ENCODE measurements at regions not wholly inside any gene's neighbourhood (a gene's known extent, or its start where the extent isn't known, plus 50 kb on each side); places are given as distances from the start of the nearest gene placed in this dataset.

DNA sequence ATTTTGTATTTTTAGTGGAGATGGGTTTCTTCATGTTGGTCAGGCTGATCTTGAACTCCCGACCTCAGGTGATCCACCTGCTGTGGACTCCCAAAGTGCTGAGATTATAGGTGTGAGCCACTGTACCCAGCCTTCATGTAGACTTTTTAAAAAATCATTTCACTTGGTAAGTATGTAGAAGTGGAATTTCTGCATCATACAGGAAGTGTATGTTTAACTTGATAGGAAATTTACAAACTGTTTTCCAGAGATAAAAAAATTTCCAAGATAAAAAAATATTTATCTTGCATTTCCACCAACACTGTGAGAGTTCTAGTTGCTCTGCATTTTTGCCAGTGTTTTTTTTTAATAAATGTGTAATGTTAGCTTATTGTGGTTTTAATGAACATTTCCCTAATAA is 155.8 kb downstream of the ZNF608 start:
- H2BK5ac ChIP-seq (ENCODE audit: low read length): no peak overlapping the region
- H4K8ac ChIP-seq (ENCODE audit: low read depth, low read length): no peak overlapping the region
- H3K56ac ChIP-seq (ENCODE audit: low read length): no peak overlapping the region
- H3K36me3 ChIP-seq (ENCODE audit: control insufficient read depth, insufficient read depth, low read length): no peaks in the 10 kb centered on the region
- no peak overlapping the region for H2BK15ac ChIP-seq (replicated peaks; ENCODE audit: low read depth)
- no peak overlapping the region for H3K18ac ChIP-seq (ENCODE audit: low read length)
- H3K9ac ChIP-seq (ENCODE audit: low read length): no peak overlapping the region
- WGBS (ENCODE audit: extremely low coverage, insufficient coverage, low lambda C conversion rate): no CpG with 5 or more reads among the region's 1 CpG
- no peaks in the 10 kb centered on the region for H3K27me3 ChIP-seq (ENCODE audit: insufficient read depth, low read length, poor library complexity)
- H3K4me1 ChIP-seq (ENCODE audit: control insufficient read depth, low read depth, low read length): no peaks in the 10 kb centered on the region
- no peak overlapping the region for H3K27ac ChIP-seq (ENCODE audit: low read depth, low read length)
- no peak overlapping the region for H2AK5ac ChIP-seq (ENCODE audit: low read length)
- DNase-seq: no peak
- no peaks in the 10 kb centered on the region for H3K79me1 ChIP-seq (ENCODE audit: low read length)
- H3K4me3 ChIP-seq (ENCODE audit: low read length): no peak overlapping the region
- no peak overlapping the region for H2BK120ac ChIP-seq (ENCODE audit: low read depth, low read length)
- no peak overlapping the region for H3K23ac ChIP-seq (ENCODE audit: low read length)
- no peak overlapping the region for H3K4me2 ChIP-seq (ENCODE audit: low read length)
- H3K79me2 ChIP-seq (ENCODE audit: control insufficient read depth, insufficient read depth, low read length): no peaks in the 10 kb centered on the region
- H3K4ac ChIP-seq (ENCODE audit: low read depth, low read length): no peak overlapping the region
- H4K5ac ChIP-seq (ENCODE audit: low read length): no peak overlapping the region

DNA sequence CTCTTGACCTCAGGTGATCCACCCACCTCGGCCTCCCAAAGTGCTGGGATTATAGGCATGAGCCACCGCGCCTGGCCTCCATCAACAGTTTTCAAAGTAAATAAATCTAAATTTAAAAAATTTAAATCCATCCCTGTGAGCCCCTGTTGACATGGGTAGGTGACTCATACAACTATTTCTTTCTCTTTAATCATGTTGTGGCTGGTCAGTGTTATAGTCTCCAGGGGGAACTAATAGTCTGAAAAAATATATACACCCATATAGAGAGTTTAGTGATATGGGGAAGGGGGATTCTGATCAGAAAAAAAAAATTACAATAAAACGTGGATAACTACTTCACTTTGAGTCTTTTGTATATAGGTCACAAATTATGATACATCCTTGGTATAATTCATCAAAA is 159.2 kb downstream of the ZNF608 start:
- no peak for DNase-seq
- H2BK15ac ChIP-seq (replicated peaks; ENCODE audit: low read depth): no peak overlapping the region
- no peak overlapping the region for H3K4me3 ChIP-seq (ENCODE audit: low read length)
- no peaks in the 10 kb centered on the region for H3K36me3 ChIP-seq (ENCODE audit: control insufficient read depth, insufficient read depth, low read length)
- H4K5ac ChIP-seq (ENCODE audit: low read length): no peak overlapping the region
- no peak overlapping the region for H3K18ac ChIP-seq (ENCODE audit: low read length)
- no peak overlapping the region for H3K4ac ChIP-seq (ENCODE audit: low read depth, low read length)
- no peaks in the 10 kb centered on the region for H3K79me2 ChIP-seq (ENCODE audit: control insufficient read depth, insufficient read depth, low read length)
- no peak overlapping the region for H3K4me2 ChIP-seq (ENCODE audit: low read length)
- no peaks in the 10 kb centered on the region for H3K79me1 ChIP-seq (ENCODE audit: low read length)
- no peak overlapping the region for H2AK5ac ChIP-seq (ENCODE audit: low read length)
- peaks cover 6% of the 10 kb centered on the region for H3K4me1 ChIP-seq (ENCODE audit: control insufficient read depth, low read depth, low read length)
- no peak overlapping the region for H4K8ac ChIP-seq (ENCODE audit: low read depth, low read length)
- H3K27ac ChIP-seq (ENCODE audit: low read depth, low read length): no peak overlapping the region
- no peak overlapping the region for H3K23ac ChIP-seq (ENCODE audit: low read length)
- H2BK120ac ChIP-seq (ENCODE audit: low read depth, low read length): no peak overlapping the region
- no peaks in the 10 kb centered on the region for H3K27me3 ChIP-seq (ENCODE audit: insufficient read depth, low read length, poor library complexity)
- H3K9ac ChIP-seq (ENCODE audit: low read length): no peak overlapping the region
- H2BK5ac ChIP-seq (ENCODE audit: low read length): no peak overlapping the region
- WGBS (ENCODE audit: extremely low coverage, insufficient coverage, low lambda C conversion rate): no CpG with 5 or more reads among the region's 4 CpGs
- no peak overlapping the region for H3K56ac ChIP-seq (ENCODE audit: low read length)

DNA sequence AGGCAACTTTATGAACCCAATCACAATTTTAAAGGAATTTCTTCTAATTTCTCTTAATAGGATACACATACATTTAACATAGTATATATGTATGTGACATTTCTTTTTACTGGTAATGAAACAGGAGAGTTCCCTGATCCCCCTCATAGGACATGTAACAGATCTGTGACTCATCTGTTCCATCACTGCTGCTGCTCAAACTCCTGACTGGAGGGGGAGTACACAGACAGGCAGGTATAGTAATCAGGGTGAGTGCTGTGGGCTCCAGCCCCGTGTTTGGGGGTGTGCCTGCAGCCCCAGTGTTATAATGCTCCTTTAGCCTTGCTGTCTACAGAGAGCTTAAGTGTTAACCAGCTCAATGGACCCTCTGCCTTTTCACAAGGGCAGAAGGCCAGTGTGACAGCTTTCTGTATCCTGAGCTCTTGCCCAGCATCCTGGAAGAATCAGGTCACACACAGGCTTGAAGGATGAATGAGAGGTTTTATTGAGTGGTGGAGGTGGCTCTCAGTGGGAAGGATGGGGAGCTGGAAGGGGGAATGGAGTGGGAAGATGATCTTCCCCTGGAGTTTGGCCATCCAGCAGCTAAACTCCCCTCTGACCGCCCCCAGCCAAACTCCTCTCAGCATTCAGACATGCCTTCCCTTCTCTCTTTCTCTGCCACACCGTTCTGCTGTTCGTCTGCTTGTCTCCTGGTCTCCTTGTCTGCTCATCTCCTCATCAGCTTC is 161.3 kb downstream of the ZNF608 start:
- Histone ChIP-seq H2AK5ac (ENCODE audit: low read length) (no peak overlapping the region), H3K4me2 (ENCODE audit: low read length) (no peak overlapping the region), H4K8ac (ENCODE audit: low read depth, low read length) (no peak overlapping the region), H3K79me2 (ENCODE audit: control insufficient read depth, insufficient read depth, low read length) (no peaks in the 10 kb centered on the region), H3K4me1 (ENCODE audit: control insufficient read depth, low read depth, low read length) (peaks cover 18% of the 10 kb centered on the region), H3K4ac (ENCODE audit: low read depth, low read length) (no peak overlapping the region), H3K9ac (ENCODE audit: low read length) (no peak overlapping the region), H3K27me3 (ENCODE audit: insufficient read depth, low read length, poor library complexity) (no peaks in the 10 kb centered on the region), H3K18ac (ENCODE audit: low read length) (no peak overlapping the region), H2BK15ac (replicated peaks; ENCODE audit: low read depth) (no peak overlapping the region), H3K23ac (ENCODE audit: low read length) (no peak overlapping the region), H3K36me3 (ENCODE audit: control insufficient read depth, insufficient read depth, low read length) (no peaks in the 10 kb centered on the region), H4K5ac (ENCODE audit: low read length) (no peak overlapping the region), H2BK120ac (ENCODE audit: low read depth, low read length) (no peak overlapping the region), H3K79me1 (ENCODE audit: low read length) (no peaks in the 10 kb centered on the region), H2BK5ac (ENCODE audit: low read length) (no peak overlapping the region), H3K27ac (ENCODE audit: low read depth, low read length) (no peak overlapping the region), H3K4me3 (ENCODE audit: low read length) (no peak overlapping the region), H3K56ac (ENCODE audit: low read length) (no peak overlapping the region)
- WGBS (ENCODE audit: extremely low coverage, insufficient coverage, low lambda C conversion rate): no CpG with 5 or more reads among the region's 4 CpGs
- no peak for DNase-seq

DNA sequence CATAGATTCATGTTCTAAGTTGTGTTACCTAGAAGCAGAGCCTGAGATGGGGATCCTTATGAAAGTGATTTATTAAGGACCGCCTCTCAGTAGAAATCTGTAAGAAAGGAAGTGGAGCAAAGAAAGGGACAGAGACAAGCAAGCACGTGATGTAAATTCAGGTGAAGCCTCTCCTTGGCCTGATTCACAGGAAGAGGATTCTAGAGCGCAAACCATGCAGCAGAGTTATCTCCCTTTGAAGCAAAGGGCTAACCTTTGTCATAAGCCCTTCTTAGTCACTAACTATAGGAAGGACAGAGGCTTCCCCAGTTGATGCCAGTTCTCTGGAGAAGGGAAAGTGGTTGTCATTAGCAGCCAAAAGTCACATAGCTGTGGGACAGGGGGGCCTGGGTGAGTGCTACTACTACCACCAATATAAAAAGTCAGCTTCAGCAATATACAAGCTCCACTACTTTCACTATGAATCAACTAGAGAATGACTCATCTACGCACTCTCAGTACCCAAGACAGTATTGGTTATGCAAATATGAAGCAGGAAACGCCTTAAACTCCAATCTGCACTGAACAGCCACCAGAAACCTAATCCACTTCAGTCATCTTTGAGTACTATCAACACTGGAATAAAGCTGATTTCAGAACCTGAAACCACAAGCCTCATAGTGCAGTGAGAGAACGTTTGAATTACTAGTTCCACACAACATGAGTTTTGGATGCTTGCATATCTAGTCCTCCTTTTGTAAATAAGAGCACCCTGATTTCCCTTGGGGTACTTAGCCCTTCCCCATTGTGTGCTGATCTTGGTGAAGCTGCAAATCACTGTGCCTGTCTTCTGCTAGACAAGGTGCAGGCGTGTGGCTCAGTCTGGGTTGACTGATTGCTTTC is 162.7 kb downstream of the ZNF608 start:
- DNase-seq: no peak
- Histone ChIP-seq H3K56ac (ENCODE audit: low read length) (peak overlapping the region; percentile 12), H2BK15ac (replicated peaks; ENCODE audit: low read depth) (peak overlapping the region; percentile 59), H2BK120ac (ENCODE audit: low read depth, low read length) (no peak overlapping the region), H3K79me1 (ENCODE audit: low read length) (no peaks in the 10 kb centered on the region), H4K8ac (ENCODE audit: low read depth, low read length) (no peak overlapping the region), H3K27me3 (ENCODE audit: insufficient read depth, low read length, poor library complexity) (no peaks in the 10 kb centered on the region), H4K5ac (ENCODE audit: low read length) (no peak overlapping the region), H3K4ac (ENCODE audit: low read depth, low read length) (no peak overlapping the region), H3K79me2 (ENCODE audit: control insufficient read depth, insufficient read depth, low read length) (no peaks in the 10 kb centered on the region), H2BK5ac (ENCODE audit: low read length) (no peak overlapping the region), H2AK5ac (ENCODE audit: low read length) (no peak overlapping the region), H3K18ac (ENCODE audit: low read length) (peak overlapping the region; percentile 82), H3K36me3 (ENCODE audit: control insufficient read depth, insufficient read depth, low read length) (no peaks in the 10 kb centered on the region), H3K4me3 (ENCODE audit: low read length) (no peak overlapping the region), H3K27ac (ENCODE audit: low read depth, low read length) (no peak overlapping the region), H3K4me2 (ENCODE audit: low read length) (no peak overlapping the region), H3K23ac (ENCODE audit: low read length) (no peak overlapping the region), H3K4me1 (ENCODE audit: control insufficient read depth, low read depth, low read length) (peaks cover 18% of the 10 kb centered on the region), H3K9ac (ENCODE audit: low read length) (no peak overlapping the region)
- no CpG with 5 or more reads among the region's 7 CpGs for WGBS (ENCODE audit: extremely low coverage, insufficient coverage, low lambda C conversion rate)

DNA sequence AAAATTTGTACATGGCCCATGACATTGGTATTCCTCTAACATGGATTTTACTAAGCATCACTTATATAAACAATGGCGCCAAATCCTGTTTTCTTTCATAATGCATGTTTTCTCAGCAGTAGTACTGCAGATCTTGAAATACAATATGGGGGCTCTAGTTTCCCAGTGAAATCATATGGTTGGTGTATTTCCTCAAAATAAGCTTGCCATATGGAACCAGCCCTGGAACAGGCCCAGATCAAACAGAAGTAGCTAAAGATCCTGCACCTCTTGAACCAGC is 163.9 kb downstream of the ZNF608 start:
- Histone ChIP-seq H3K4ac (ENCODE audit: low read depth, low read length) (peak overlapping the region; percentile 28), H3K79me1 (ENCODE audit: low read length) (no peaks in the 10 kb centered on the region), H2BK15ac (replicated peaks; ENCODE audit: low read depth) (peak overlapping the region; percentile 88), H4K8ac (ENCODE audit: low read depth, low read length) (no peak overlapping the region), H3K4me1 (ENCODE audit: control insufficient read depth, low read depth, low read length) (peaks cover 18% of the 10 kb centered on the region), H2BK5ac (ENCODE audit: low read length) (no peak overlapping the region), H3K9ac (ENCODE audit: low read length) (no peak overlapping the region), H4K5ac (ENCODE audit: low read length) (no peak overlapping the region), H3K27ac (ENCODE audit: low read depth, low read length) (no peak overlapping the region), H3K4me3 (ENCODE audit: low read length) (no peak overlapping the region), H3K4me2 (ENCODE audit: low read length) (no peak overlapping the region), H3K56ac (ENCODE audit: low read length) (no peak overlapping the region), H3K23ac (ENCODE audit: low read length) (no peak overlapping the region), H3K36me3 (ENCODE audit: control insufficient read depth, insufficient read depth, low read length) (no peaks in the 10 kb centered on the region), H3K79me2 (ENCODE audit: control insufficient read depth, insufficient read depth, low read length) (no peaks in the 10 kb centered on the region), H3K27me3 (ENCODE audit: insufficient read depth, low read length, poor library complexity) (no peaks in the 10 kb centered on the region), H3K18ac (ENCODE audit: low read length) (peak overlapping the region; percentile 77), H2AK5ac (ENCODE audit: low read length) (no peak overlapping the region), H2BK120ac (ENCODE audit: low read depth, low read length) (peak overlapping the region; percentile 86)
- no CpG with 5 or more reads among the region's 1 CpG for WGBS (ENCODE audit: extremely low coverage, insufficient coverage, low lambda C conversion rate)
- DNase-seq: no peak

Data from mesendoderm (in vitro differentiated cells).